Large intestine (tissue), 3 donors: ENCODE measurements at regions not wholly inside any gene's neighbourhood (a gene's known extent, or its start where the extent isn't known, plus 50 kb on each side); places are given as distances from the start of the nearest gene placed in this dataset.

Experiments used
- DNase-seq, 2 donors: peaks; one replicate each; pipeline versions ENCODE4 v3.0.0 to v3.0.0-alpha.2; 2013
- H3K27ac ChIP-seq: one replicate; pipeline ENCODE4 v1.5.1; 2013; ENCODE audit warnings: low read length
- H3K27me3 ChIP-seq: 2 replicates; pipeline ENCODE4 v1.6.1; 2013; ENCODE audit warnings: low read length; ENCODE audit not compliant: control insufficient read depth, insufficient read depth
- H3K36me3 ChIP-seq: 2 replicates; pipeline ENCODE4 v1.6.1; 2013; ENCODE audit warnings: low read length; ENCODE audit not compliant: control insufficient read depth, insufficient read depth
- H3K4me1 ChIP-seq: one replicate; pipeline ENCODE4 v1.6.1; 2013; ENCODE audit warnings: low read length; ENCODE audit not compliant: control insufficient read depth, insufficient read depth
- H3K4me3 ChIP-seq: one replicate; pipeline ENCODE4 v1.5.1; 2013; ENCODE audit warnings: low read length
- H3K9me3 ChIP-seq: one replicate; pipeline ENCODE4 v1.6.1; 2013; ENCODE audit warnings: mild to moderate bottlenecking, low read depth, low read length, moderate library complexity; ENCODE audit not compliant: control insufficient read depth
- WGBS: methylation state at CpG from one replicate; pipeline ENCODE4 v1.1.5; 2013; ENCODE audit warnings: low lambda C conversion rate; ENCODE audit not compliant: insufficient coverage; 5-methylcytosine and 5-hydroxymethylcytosine counted together

DNA sequence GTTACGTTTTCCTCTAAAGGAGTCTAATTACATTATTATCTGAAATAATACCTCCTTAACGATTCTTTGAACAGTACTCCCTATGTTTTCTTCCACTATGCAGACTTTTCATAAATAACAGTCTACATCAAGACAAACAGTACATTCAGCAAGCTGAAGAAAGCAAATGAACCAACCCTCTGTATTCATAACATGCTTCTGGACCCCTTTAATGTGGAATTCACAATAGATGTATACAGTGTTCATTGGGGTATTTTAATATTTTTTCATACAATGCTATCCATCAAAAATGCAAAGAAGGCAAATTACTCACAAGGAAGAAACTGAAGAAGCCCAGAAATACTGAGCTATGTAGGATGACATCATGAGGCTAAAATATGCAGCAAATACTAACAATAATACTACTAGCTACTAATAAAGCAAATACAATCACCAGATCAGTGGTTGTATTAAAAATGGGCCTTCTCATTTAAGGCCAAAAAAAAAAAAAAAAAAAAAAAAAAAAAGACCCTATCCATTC lies 408.6 kb downstream of the MTX2 start:
- no peak for DNase-seq
- 52% methylated on average over 2 of the region's 2 CpGs for WGBS

DNA sequence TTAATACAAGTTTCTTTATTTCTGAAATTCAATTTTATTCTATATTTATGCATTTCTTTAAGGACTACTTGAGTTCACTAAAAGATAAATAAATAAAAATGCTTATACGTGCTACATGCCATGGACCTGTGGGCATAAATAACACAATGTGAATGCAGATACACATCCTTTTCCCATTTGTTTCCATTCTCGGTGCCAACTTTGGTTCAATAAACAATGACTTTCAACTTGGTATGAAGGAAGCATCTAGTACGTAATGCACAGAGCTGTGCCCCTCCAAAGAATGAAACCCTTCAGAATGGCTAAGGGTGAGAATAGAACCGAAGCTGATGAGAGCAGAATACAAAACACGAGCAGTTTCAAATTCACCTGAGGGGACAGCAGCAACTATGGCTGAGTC lies 409.3 kb downstream of the MTX2 start:
- H3K27me3 ChIP-seq: peaks cover 12% of the 10 kb centered on the region
- no peak overlapping the region for H3K27ac ChIP-seq
- 50% methylated on average over 1 of the region's 5 CpGs for WGBS
- no peaks in the 10 kb centered on the region for H3K4me1 ChIP-seq
- no peaks in the 10 kb centered on the region for H3K36me3 ChIP-seq
- no peak for DNase-seq
- H3K9me3 ChIP-seq: no peaks in the 10 kb centered on the region
- no peak overlapping the region for H3K4me3 ChIP-seq

More for the DNA sequence above, 408.6 kb downstream of the MTX2 start:
- Histone ChIP-seq H3K4me3 (no peak overlapping the region), H3K27me3 (peaks cover 12% of the 10 kb centered on the region), H3K4me1 (no peaks in the 10 kb centered on the region), H3K9me3 (no peaks in the 10 kb centered on the region), H3K36me3 (no peaks in the 10 kb centered on the region), H3K27ac (no peak overlapping the region)

DNA sequence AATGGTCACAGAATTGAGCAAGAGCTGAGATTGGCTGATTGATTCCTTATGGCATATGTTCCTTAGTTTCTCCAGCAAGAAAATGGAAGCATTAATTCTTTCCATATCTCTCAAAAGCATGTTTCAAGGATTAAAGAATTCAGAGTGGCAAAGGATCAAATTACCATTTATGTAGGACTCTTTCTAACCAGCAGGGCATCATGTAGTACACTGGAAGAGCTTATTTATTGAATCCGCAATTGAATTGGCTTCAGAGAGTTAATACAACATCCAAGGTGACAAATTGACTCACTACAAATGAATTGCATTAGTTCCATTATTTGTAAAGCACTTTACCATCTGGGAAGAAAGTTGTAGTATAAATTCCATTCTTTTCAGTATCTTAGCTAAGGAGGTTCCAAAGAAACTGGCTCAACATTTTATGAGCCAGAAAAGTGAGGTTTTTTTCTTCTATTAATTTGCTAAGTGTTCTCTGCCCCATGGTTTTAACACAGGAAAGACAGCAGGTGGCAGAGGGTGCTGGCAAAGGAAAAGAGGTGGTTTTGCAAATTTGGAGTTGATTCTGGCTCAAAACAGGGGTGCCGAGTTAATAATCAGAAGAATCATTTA lies 409.9 kb downstream of the MTX2 start:
- no peak overlapping the region for H3K4me3 ChIP-seq
- peaks cover 12% of the 10 kb centered on the region for H3K27me3 ChIP-seq
- WGBS: no CpG with 5 or more reads among the region's 2 CpGs
- no peak overlapping the region for H3K27ac ChIP-seq
- DNase-seq: no peak
- no peaks in the 10 kb centered on the region for H3K36me3 ChIP-seq
- no peaks in the 10 kb centered on the region for H3K9me3 ChIP-seq
- no peaks in the 10 kb centered on the region for H3K4me1 ChIP-seq

DNA sequence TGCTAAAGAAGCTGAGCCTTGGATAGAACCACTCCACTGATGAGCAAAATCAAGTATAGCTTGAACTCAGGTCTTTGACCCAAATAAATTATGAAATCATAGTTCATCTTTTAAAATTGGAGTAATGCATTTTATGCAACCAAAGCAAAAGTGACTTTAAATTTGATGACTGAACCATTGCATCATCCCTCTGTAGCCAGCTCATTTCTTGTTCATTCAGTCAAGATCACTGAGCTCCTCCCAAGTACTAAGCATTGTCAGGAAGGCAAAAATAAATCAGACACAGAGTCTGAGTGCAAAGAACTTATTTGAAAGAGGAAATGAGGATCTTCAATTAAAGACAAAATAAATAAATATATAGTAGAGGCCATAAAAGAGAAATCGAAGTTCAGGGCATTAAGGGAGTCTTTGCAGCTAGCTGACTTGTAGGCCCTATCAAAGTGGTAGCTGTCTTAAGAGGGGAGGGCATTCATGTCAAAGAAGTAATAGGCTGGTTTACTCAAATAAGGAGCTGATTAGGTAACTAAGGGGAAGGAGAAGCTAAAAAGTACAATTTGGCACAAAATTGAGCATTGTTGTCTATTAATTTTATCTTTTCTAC lies 411.8 kb downstream of the MTX2 start:
- Histone ChIP-seq H3K4me1 (no peaks in the 10 kb centered on the region), H3K9me3 (no peaks in the 10 kb centered on the region), H3K36me3 (no peaks in the 10 kb centered on the region), H3K27me3 (peaks cover 16% of the 10 kb centered on the region), H3K27ac (no peak overlapping the region), H3K4me3 (no peak overlapping the region)
- 80% methylated on average over 1 of the region's 1 CpG for WGBS
- no peak for DNase-seq

DNA sequence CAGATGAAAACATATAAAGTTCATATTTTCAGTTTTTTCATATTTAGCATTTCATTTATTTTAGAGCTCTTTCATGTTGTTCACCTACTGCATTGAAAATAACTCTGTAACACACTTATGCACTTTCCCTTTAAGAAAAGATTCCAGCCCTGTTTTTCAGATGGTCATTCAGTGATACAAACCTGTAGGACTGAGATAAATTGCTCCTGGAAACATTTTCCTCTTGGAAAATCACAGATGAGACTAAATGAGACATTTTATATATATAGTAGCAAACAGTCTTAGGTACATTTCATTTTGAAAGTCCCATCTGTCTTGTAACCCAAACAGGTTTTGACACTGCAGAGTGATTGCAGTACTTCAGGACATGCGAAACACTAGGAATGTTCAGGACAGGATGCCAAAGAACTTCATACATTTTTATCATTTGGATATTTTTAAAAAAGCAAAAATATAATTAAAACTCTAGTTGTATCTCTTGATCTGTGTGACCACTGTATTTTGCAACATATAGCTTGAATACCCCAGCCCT lies 412.4 kb downstream of the MTX2 start:
- Histone ChIP-seq H3K36me3 (no peaks in the 10 kb centered on the region), H3K4me3 (no peak overlapping the region), H3K9me3 (no peaks in the 10 kb centered on the region), H3K27me3 (peaks cover 16% of the 10 kb centered on the region), H3K27ac (no peak overlapping the region), H3K4me1 (no peaks in the 10 kb centered on the region)
- DNase-seq: no peak
- WGBS: no CpG with 5 or more reads among the region's 1 CpG

DNA sequence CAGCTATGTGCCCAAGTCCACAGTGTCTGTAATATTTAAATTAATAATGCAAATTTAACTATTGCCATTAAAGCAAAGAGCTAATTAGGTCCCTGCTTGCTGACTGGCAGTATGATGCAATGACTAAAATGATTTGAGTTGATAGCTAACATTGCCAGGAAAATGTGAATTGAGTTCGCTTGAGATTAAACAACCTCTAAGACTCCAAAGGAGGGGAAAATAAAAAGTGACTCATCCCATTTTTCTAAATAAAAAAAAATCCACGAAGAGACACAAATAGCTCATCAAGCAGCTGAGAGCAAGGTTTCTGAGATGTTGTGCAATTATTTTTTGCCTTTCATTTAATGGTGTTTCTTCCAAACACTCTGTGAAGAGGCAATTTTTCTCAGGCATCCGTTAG lies 413.0 kb downstream of the MTX2 start:
- Histone ChIP-seq H3K27ac (no peak overlapping the region), H3K4me1 (no peaks in the 10 kb centered on the region), H3K9me3 (no peaks in the 10 kb centered on the region), H3K36me3 (no peaks in the 10 kb centered on the region), H3K4me3 (no peak overlapping the region), H3K27me3 (peaks cover 16% of the 10 kb centered on the region)
- no peak for DNase-seq
- 47% methylated on average over 2 of the region's 3 CpGs for whole genome bisulfite sequencing

DNA sequence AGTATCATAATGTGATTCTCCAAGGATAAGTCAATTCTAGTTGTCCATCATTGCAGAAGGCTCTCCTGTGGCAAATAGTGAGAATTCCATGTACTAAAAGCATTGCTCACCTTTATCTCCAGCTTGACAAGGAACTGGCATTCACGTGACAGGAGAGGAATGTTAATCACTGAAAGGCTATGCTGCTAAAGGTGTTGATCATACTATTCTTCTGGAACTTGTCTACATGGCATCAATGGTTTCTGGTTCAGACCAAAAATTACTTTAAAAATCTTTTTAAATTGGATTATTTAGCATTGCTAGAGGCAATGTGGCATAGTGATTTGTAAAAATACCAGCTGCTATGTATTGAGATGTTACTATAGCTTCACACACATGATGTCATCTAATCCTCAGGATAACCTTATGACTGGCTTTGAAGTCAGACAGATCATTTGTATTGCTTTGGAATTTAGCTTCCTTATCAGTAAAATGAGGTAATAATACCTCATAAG lies 414.4 kb downstream of the MTX2 start:
- H3K4me3 ChIP-seq: no peak overlapping the region
- H3K27ac ChIP-seq: no peak overlapping the region
- no CpG with 5 or more reads among the region's 1 CpG for WGBS
- H3K27me3 ChIP-seq: peaks cover 20% of the 10 kb centered on the region
- H3K36me3 ChIP-seq: no peaks in the 10 kb centered on the region
- no peak for DNase-seq
- H3K4me1 ChIP-seq: no peaks in the 10 kb centered on the region
- H3K9me3 ChIP-seq: no peaks in the 10 kb centered on the region

DNA sequence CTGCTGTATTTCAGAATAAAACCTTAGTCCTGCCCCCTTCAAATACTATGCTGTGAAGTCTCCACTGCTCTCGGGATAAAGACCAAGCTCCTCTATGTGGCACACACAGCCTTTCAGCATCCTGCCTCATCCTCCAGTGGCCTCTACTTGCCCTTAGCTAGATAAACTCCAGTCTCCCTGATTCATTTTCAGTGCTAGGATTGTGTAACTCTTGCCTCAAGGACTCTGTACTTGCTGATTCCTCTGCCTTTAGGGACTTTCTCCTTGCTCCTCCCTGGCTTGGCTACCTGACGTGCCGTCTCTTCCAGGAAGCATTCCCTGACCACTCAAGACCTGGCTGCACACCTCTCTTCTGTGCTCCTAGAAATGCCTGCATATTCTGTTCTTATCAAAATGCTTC lies 416.7 kb downstream of the MTX2 start:
- H3K36me3 ChIP-seq: no peaks in the 10 kb centered on the region
- no peaks in the 10 kb centered on the region for H3K9me3 ChIP-seq
- no peak overlapping the region for H3K27ac ChIP-seq
- no peaks in the 10 kb centered on the region for H3K4me1 ChIP-seq
- H3K4me3 ChIP-seq: no peak overlapping the region
- H3K27me3 ChIP-seq: peaks cover 20% of the 10 kb centered on the region
- DNase-seq: peak; percentile 20 to 27
- WGBS: 90% methylated on average over 2 of the region's 3 CpGs

DNA sequence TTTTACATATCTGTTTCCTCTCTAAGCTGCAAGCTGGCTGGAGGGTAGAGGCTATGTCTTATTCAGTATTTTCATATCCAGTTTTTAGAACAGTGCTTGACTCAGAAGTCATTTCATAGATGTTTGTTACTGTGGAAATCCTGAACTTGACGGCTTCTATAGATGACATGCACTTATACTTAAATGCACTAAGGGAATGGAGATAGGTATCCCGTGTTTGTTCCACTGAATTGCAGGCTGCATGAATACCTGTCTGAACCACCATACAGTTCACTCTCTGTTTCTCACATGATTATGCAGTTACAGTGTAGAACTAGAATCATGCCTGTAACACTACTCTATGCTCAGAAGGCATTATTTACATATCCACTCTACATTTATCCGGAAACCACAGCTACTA lies 417.1 kb downstream of the MTX2 start:
- no peaks in the 10 kb centered on the region for H3K36me3 ChIP-seq
- H3K4me3 ChIP-seq: no peak overlapping the region
- WGBS: no CpG with 5 or more reads among the region's 3 CpGs
- H3K9me3 ChIP-seq: no peaks in the 10 kb centered on the region
- H3K4me1 ChIP-seq: no peaks in the 10 kb centered on the region
- peaks cover 18% of the 10 kb centered on the region for H3K27me3 ChIP-seq
- DNase-seq: no peak
- H3K27ac ChIP-seq: no peak overlapping the region

DNA sequence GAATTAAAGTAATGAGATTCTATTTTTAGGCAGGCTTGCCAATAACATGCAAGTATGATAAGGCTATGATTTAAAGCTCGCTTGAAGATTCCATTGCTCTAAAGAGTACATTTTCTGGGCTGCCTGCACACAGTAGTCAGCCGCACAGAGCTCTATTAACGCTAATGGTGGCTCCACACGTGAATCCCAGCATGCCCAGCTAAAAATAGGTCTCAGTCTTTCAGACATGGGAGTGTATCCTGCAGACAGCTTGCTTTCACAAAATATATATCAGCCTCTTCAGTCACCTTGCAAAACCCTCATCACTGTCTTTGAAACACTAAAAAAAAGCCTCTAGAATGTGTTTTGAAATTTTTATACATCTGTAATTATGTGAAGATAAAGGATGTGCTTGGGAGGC lies 418.1 kb downstream of the MTX2 start:
- Histone ChIP-seq H3K27me3 (peaks cover 16% of the 10 kb centered on the region), H3K4me1 (no peaks in the 10 kb centered on the region), H3K36me3 (no peaks in the 10 kb centered on the region), H3K9me3 (no peaks in the 10 kb centered on the region), H3K4me3 (no peak overlapping the region), H3K27ac (no peak overlapping the region)
- no CpG with 5 or more reads among the region's 4 CpGs for WGBS
- no peak for DNase-seq
